ENCODE measurements at regions not wholly inside any gene's neighbourhood (a gene's known extent, or its start where the extent isn't known, plus 50 kb on each side); places are given as distances from the start of the nearest gene placed in this dataset.

DNA sequence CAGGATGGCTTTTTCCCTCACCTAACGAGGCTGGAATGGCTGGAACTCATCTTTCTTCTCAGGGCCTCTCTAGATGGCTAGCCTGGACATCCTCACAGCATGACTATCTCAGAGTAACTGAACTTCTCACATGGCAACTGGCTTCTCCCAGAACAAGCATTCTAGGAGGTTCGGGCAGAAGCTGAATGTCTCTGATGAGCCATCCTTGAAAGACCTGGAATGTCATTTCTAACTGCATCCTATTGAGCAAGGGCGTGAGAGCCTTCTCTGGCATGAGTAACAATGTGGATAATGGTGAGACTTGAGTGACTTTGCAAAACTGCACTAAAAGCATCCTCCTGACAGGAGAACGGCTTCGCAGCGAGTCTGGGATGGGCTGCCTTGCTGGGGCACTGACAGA, 487.7 kb downstream of the MAT2B start:
- intact Hi-C loops (cut with DNase I): no loop called here

DNA sequence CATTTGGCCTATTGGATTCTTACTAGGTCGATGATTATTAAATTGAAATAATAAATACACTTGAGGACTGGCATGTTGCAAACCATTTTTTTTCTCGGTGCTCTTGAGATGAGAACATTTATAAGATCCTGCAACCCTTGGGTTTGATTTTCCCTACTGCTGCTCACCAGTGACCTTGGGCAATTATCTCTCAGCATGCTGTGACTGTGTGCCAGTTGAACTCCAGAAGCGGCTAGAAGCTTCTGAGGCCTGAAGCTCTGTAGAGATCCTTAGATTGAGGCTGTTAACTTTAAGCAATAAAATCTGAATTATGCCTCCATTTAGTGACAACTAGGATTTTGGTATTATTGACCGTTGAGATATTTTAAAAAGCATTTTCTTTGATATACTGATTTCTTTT, 489.8 kb downstream of the MAT2B start:
- Histone ChIP-seq H3K27me3 (no peaks in the 10 kb centered on the region), H3K4me1 (no peaks in the 10 kb centered on the region), H3K36me3 (no peaks in the 10 kb centered on the region), H3K27ac (no peak overlapping the region), H3K9me3 (no peaks in the 10 kb centered on the region), H3K4me3 (no peak overlapping the region)
- TF ChIP-seq, protein P1, sequence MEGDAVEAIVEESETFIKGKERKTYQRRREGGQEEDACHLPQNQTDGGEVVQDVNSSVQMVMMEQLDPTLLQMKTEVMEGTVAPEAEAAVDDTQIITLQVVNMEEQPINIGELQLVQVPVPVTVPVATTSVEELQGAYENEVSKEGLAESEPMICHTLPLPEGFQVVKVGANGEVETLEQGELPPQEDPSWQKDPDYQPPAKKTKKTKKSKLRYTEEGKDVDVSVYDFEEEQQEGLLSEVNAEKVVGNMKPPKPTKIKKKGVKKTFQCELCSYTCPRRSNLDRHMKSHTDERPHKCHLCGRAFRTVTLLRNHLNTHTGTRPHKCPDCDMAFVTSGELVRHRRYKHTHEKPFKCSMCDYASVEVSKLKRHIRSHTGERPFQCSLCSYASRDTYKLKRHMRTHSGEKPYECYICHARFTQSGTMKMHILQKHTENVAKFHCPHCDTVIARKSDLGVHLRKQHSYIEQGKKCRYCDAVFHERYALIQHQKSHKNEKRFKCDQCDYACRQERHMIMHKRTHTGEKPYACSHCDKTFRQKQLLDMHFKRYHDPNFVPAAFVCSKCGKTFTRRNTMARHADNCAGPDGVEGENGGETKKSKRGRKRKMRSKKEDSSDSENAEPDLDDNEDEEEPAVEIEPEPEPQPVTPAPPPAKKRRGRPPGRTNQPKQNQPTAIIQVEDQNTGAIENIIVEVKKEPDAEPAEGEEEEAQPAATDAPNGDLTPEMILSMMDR (IDR thresholded peaks at IDR 0.05): no peak
- no peak for ATAC-seq
- DNase-seq: no peak
- intact Hi-C loops (cut with DNase I): no loop called here

More for the DNA sequence above, 487.7 kb downstream of the MAT2B start:
- no peak overlapping the region for H3K4me3 ChIP-seq
- H3K4me1 ChIP-seq: no peaks in the 10 kb centered on the region
- no peaks in the 10 kb centered on the region for H3K36me3 ChIP-seq
- DNase-seq (no peak), ATAC-seq (no peak)
- TF ChIP-seq, protein P1 (IDR thresholded peaks at IDR 0.05): no peak
- no peaks in the 10 kb centered on the region for H3K9me3 ChIP-seq
- H3K27me3 ChIP-seq: no peaks in the 10 kb centered on the region
- no peak overlapping the region for H3K27ac ChIP-seq

DNA sequence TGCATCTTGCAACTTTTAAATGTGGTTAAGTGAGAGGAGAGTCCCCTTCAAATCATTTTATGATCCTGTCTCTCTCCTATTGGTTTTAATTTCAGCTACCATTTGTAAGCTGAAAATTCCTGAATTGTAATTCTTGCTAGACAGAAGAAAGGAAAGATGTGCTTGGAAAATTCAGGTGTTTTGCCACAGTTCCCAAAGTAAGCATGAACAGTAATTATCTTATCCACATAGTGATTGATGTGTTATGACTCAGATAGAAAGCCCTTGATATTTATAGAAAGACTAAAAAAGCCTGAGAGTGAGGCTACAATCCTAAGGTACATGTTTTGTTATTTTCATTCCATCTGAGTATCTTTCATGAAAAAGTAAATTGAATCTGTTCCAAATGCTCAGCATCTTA, 492.5 kb downstream of the MAT2B start:
- intact Hi-C loops (cut with DNase I): no loop called here
- H3K4me3 ChIP-seq: no peak overlapping the region
- DNase-seq (no peak), ATAC-seq (no peak)
- H3K36me3 ChIP-seq: no peaks in the 10 kb centered on the region
- H3K27me3 ChIP-seq: no peaks in the 10 kb centered on the region
- no peak overlapping the region for H3K27ac ChIP-seq
- TF ChIP-seq, protein P1 (IDR thresholded peaks at IDR 0.05): no peak
- no peaks in the 10 kb centered on the region for H3K9me3 ChIP-seq
- no peaks in the 10 kb centered on the region for H3K4me1 ChIP-seq

DNA sequence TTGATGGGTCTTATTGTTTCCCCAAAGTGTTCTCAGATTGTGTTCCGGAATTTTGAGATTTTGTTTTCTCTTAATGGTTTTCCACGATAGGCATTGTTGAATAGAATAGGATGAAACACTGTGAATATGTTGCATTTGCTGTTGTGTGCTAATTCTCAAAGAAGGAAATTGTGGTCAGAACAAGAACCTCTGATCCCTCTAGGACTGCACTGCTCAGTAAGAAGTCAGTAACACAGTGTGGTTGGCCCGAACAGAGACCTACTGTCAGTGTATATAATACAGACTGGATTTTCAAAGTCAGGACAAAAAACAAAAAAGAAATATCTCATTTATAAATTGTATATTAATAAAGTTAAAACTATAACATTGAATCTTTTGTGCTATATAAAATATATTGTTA, 494.8 kb downstream of the MAT2B start:
- peak; percentile 59 for ATAC-seq
- no peak overlapping the region for H3K27ac ChIP-seq
- H3K27me3 ChIP-seq: no peaks in the 10 kb centered on the region
- H3K4me3 ChIP-seq: no peak overlapping the region
- no peaks in the 10 kb centered on the region for H3K4me1 ChIP-seq
- intact Hi-C loops (cut with DNase I): no loop called here
- TF ChIP-seq, protein P1 (IDR thresholded peaks at IDR 0.05): no peak
- H3K36me3 ChIP-seq: no peaks in the 10 kb centered on the region
- DNase-seq: no peak
- H3K9me3 ChIP-seq: no peaks in the 10 kb centered on the region

DNA sequence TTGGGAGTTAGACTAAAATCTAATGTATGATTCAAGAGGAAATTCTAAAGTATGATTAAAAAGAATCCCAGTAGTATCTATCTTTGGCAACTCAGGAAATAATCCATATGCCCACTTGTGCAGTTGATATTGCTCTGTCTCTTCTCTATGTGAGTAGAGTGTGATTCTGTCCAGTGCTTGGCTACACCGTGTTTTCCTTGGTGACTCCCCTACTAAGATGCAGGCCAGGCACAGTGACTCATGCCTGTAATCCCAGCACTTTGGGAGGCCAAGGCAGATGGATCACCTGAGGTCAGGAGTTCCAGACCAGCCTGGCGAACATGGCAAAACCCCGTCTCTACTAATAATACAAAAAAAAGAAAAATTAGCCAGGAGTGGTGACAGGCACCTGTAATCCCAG, 495.4 kb downstream of the MAT2B start:
- DNase-seq: no peak
- H3K4me1 ChIP-seq: no peaks in the 10 kb centered on the region
- no peak for ATAC-seq
- TF ChIP-seq, protein P1 (IDR thresholded peaks at IDR 0.05): no peak
- no peak overlapping the region for H3K4me3 ChIP-seq
- no peaks in the 10 kb centered on the region for H3K27me3 ChIP-seq
- H3K9me3 ChIP-seq: no peaks in the 10 kb centered on the region
- H3K27ac ChIP-seq: no peak overlapping the region
- intact Hi-C loops (cut with DNase I): no loop called here
- no peaks in the 10 kb centered on the region for H3K36me3 ChIP-seq

DNA sequence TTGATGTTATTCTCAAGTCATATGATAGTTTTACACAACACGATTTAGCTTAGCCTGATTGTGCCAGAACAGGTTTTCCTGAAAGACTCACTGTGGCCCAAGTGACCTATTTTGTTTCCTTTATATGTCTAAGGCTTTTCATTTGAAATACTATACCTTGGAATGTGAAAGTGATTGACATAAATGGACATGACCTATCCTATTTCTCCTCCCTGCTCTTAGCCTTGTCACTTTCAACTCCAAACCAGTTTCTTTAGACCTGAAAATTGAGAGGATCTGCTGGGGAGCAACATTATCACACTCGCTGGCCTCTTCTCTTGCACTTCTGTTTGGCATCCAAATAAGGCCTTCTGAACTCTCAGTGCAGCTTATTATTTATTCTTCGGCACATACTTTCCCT, 496.8 kb downstream of the MAT2B start:
- no peaks in the 10 kb centered on the region for H3K36me3 ChIP-seq
- H3K27ac ChIP-seq: no peak overlapping the region
- H3K9me3 ChIP-seq: no peaks in the 10 kb centered on the region
- H3K27me3 ChIP-seq: no peaks in the 10 kb centered on the region
- intact Hi-C loops (cut with DNase I): no loop called here
- no peaks in the 10 kb centered on the region for H3K4me1 ChIP-seq
- TF ChIP-seq, protein P1 (IDR thresholded peaks at IDR 0.05): no peak
- no peak for ATAC-seq
- no peak for DNase-seq
- no peak overlapping the region for H3K4me3 ChIP-seq

All from upper lobe of right lung (tissue), 1 donor.